ENCODE measurements at regions not wholly inside any gene's neighbourhood (a gene's known extent, or its start where the extent isn't known, plus 50 kb on each side); places are given as distances from the start of the nearest gene placed in this dataset.

DNA sequence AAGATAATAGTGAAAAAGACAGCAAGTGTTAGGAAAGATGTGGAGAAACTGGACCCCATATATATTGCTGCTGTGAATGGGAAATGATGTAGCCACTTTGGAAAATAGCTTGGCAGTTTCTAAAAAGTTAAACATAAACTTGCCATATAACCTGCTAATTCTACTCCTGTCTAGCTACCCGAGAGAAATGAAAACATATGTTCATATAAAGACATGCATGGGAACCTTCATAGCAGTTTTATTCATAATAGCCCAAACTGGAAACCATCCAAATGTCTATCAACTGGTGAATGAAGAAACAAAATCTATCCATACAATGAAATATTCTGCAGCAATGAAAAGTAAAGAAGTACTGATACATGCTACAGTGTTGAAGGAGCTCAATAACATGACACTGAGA lies 50.4 kb upstream of the NABP1 start:
- no peak for TF ChIP-seq POLR2AphosphoS5 (IDR thresholded peaks at IDR 0.05; ENCODE audit: insufficient read depth, low read depth, low read length)
- TF ChIP-seq, protein P1, sequence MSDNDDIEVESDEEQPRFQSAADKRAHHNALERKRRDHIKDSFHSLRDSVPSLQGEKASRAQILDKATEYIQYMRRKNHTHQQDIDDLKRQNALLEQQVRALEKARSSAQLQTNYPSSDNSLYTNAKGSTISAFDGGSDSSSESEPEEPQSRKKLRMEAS (IDR thresholded peaks at IDR 0.05; ENCODE audit: insufficient read depth, insufficient read length) = no peak
- no peak for TF ChIP-seq POLR2A (IDR thresholded peaks at IDR 0.05; ENCODE audit: low read depth, low read length)
- TF ChIP-seq GATA2 (IDR thresholded peaks at IDR 0.05; ENCODE audit: insufficient read depth, insufficient read length, low read depth, low read length) = no peak
- TF ChIP-seq, protein P2, sequence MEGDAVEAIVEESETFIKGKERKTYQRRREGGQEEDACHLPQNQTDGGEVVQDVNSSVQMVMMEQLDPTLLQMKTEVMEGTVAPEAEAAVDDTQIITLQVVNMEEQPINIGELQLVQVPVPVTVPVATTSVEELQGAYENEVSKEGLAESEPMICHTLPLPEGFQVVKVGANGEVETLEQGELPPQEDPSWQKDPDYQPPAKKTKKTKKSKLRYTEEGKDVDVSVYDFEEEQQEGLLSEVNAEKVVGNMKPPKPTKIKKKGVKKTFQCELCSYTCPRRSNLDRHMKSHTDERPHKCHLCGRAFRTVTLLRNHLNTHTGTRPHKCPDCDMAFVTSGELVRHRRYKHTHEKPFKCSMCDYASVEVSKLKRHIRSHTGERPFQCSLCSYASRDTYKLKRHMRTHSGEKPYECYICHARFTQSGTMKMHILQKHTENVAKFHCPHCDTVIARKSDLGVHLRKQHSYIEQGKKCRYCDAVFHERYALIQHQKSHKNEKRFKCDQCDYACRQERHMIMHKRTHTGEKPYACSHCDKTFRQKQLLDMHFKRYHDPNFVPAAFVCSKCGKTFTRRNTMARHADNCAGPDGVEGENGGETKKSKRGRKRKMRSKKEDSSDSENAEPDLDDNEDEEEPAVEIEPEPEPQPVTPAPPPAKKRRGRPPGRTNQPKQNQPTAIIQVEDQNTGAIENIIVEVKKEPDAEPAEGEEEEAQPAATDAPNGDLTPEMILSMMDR (IDR thresholded peaks at IDR 0.05; ENCODE audit: extremely low read depth in 1 of 2, insufficient read depth in 1 of 2, low read depth in 1 of 2, low read length in 2 of 2) = no peak
- no peak for TF ChIP-seq FOS (IDR thresholded peaks at IDR 0.05; ENCODE audit: borderline replicate concordance, insufficient read depth, low read length)
- TF ChIP-seq JUN (IDR thresholded peaks at IDR 0.05; ENCODE audit: borderline replicate concordance, insufficient read depth, insufficient read length, low read depth) = no peak
- no peak for TF ChIP-seq EZH2 (IDR thresholded peaks at IDR 0.05; ENCODE audit: borderline replicate concordance, low read depth, low read length, severe bottlenecking)
- no peak for TF ChIP-seq MYC (IDR thresholded peaks at IDR 0.05; ENCODE audit: low read depth, low read length)
- no peak overlapping the region for H3K4me3 ChIP-seq (replicated peaks in 1 of 3; ENCODE audit: insufficient read depth in 1 of 3, low read depth in 1 of 3, low read length in 3 of 3)
- dilution Hi-C loops (cut with MboI; ENCODE audit: extremely low pct_ligation_motif_present, low sequenced_read_pairs) = no loop called here
- H3K9me3 ChIP-seq (replicated peaks; ENCODE audit: control insufficient read depth, insufficient read depth, low read length) = no peaks in the 10 kb centered on the region
- FAIRE-seq = no peak
- no peak for DNase-seq (ENCODE audit: low read depth, low spot score)
- H3K79me2 ChIP-seq (ENCODE audit: control insufficient read depth, insufficient read depth, low read length) = no peaks in the 10 kb centered on the region
- intact Hi-C loops (cut with micrococcal nuclease) = no loop called here
- H3K27me3 ChIP-seq (ENCODE audit: control insufficient read depth in 2 of 2, insufficient read depth in 2 of 2, low read length in 2 of 2) = no peaks in the 10 kb centered on the region
- ChIA-PET CTCF (interaction anchor here (0.7 to 2.1 kb wide), 3 partner anchors 9 to 49 kb away, joined by 3 to 7 read pairs (median 3); no protein-coding TSS in a partner anchor), POLR2A (no interaction called here)
- peaks cover 13% of the 10 kb centered on the region for H3K4me1 ChIP-seq (ENCODE audit: control insufficient read depth, extremely low read depth, insufficient read depth, low read length)
- H3K27ac ChIP-seq (ENCODE audit: insufficient read depth, low read depth, low read length) = no peak overlapping the region
- BruUV-seq (replicated peaks) = no TSS peak
- no peak overlapping the region for H3K4me2 ChIP-seq (ENCODE audit: insufficient read depth, low read length)
- H3K9ac ChIP-seq (replicated peaks; ENCODE audit: extremely low read depth, insufficient read depth, low read length) = no peak overlapping the region
- H3K36me3 ChIP-seq (ENCODE audit: control insufficient read depth in 2 of 2, extremely low read depth in 1 of 2, insufficient read depth in 2 of 2, low read length in 2 of 2) = no peaks in the 10 kb centered on the region
- H4K20me1 ChIP-seq (replicated peaks; ENCODE audit: control insufficient read depth, extremely low read depth, insufficient read depth, low read length) = no peaks in the 10 kb centered on the region
- no peaks in the 10 kb centered on the region for H3K9me1 ChIP-seq (replicated peaks; ENCODE audit: control insufficient read depth, extremely low read depth, insufficient read depth, low read length)
- no peak overlapping the region for H2AFZ ChIP-seq (ENCODE audit: low read depth, low read length)

Data from endothelial cell of umbilical vein (primary cell).